Nephron progenitor cell (in vitro differentiated cells): ENCODE measurements at regions not wholly inside any gene's neighbourhood (a gene's known extent, or its start where the extent isn't known, plus 50 kb on each side); places are given as distances from the start of the nearest gene placed in this dataset.

ENCODE experiments used
- DNase-seq: peaks from one replicate; pipeline ENCODE4 v3.0.0; 2021
- H3K27ac Mint-ChIP-seq: 2 replicates; pipeline ENCODE4 v1.8.0; 2021; ENCODE audit warnings: mild to moderate bottlenecking, moderate library complexity, mixed read lengths
- H3K27me3 Mint-ChIP-seq: 2 replicates; pipeline ENCODE4 v1.8.0; 2021; ENCODE audit warnings: mild to moderate bottlenecking, low read depth, mixed read lengths; ENCODE audit not compliant: poor library complexity
- H3K36me3 Mint-ChIP-seq: 2 replicates; pipeline ENCODE4 v1.8.0; 2021; ENCODE audit warnings: low read depth, mixed read lengths
- H3K4me1 Mint-ChIP-seq: 2 replicates; pipeline ENCODE4 v1.8.0; 2021; ENCODE audit warnings: mixed read lengths
- H3K4me3 Mint-ChIP-seq: 2 replicates; pipeline ENCODE4 v1.8.0; 2021; ENCODE audit warnings: mild to moderate bottlenecking, moderate library complexity, mixed read lengths
- H3K9me3 Mint-ChIP-seq: 2 replicates; pipeline ENCODE4 v1.8.0; 2021; ENCODE audit warnings: mild to moderate bottlenecking, moderate library complexity, mixed read lengths
- CTCF ChIP-seq: fragments of 200-600 bp; sonication (generic); IDR thresholded peaks from 2 replicates; pipeline ENCODE4 v1.5.0; 2021; ENCODE audit warnings: antibody characterized with exemption

DNA sequence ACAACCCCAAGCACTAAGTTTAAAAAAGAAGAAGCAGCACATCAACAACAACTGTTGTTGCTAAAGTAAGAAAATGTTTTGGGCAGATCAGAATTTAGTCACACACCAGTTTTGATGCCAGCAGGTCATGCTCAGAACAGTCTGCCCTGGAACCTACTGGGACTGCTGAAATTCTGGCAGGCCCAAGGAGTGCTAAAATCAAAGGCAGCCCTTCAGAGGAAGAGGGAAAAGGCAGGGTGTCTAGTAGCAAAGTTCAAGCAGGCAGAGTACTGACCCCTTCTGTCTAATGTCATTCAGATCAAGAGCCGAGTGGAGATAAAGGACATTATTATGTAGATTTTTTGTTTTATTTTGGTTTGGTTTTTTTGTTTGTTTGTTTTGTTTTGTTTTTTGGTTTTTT is 96.6 kb upstream of the LOC128125822 start:
- no peaks in the 10 kb centered on the region for H3K9me3 Mint-ChIP-seq
- DNase-seq, result no peak
- no peak overlapping the region for H3K4me3 Mint-ChIP-seq
- H3K27ac Mint-ChIP-seq, result no peak overlapping the region
- TF ChIP-seq CTCF, result no peak
- H3K36me3 Mint-ChIP-seq, result no peaks in the 10 kb centered on the region
- no peaks in the 10 kb centered on the region for H3K27me3 Mint-ChIP-seq
- H3K4me1 Mint-ChIP-seq, result no peaks in the 10 kb centered on the region

- Mint-ChIP-seq H3K27ac (no peak overlapping the region), H3K9me3 (no peaks in the 10 kb centered on the region), H3K27me3 (no peaks in the 10 kb centered on the region), H3K4me3 (no peak overlapping the region), H3K4me1 (no peaks in the 10 kb centered on the region), H3K36me3 (no peaks in the 10 kb centered on the region)
- TF ChIP-seq CTCF, result no peak
- no peak for DNase-seq
These were observed 96.0 kb upstream of the LOC128125822 start for GRCh38 chr6:63476302-63476701.

- H3K27me3 Mint-ChIP-seq, result no peaks in the 10 kb centered on the region
- no peaks in the 10 kb centered on the region for H3K4me1 Mint-ChIP-seq
- no peak overlapping the region for H3K27ac Mint-ChIP-seq
- no peak for TF ChIP-seq CTCF
- no peaks in the 10 kb centered on the region for H3K9me3 Mint-ChIP-seq
- H3K4me3 Mint-ChIP-seq, result no peak overlapping the region
- DNase-seq, result no peak
- H3K36me3 Mint-ChIP-seq, result no peaks in the 10 kb centered on the region
These were observed 94.7 kb upstream of the LOC128125822 start for GRCh38 chr6:63477422-63478040.

DNA sequence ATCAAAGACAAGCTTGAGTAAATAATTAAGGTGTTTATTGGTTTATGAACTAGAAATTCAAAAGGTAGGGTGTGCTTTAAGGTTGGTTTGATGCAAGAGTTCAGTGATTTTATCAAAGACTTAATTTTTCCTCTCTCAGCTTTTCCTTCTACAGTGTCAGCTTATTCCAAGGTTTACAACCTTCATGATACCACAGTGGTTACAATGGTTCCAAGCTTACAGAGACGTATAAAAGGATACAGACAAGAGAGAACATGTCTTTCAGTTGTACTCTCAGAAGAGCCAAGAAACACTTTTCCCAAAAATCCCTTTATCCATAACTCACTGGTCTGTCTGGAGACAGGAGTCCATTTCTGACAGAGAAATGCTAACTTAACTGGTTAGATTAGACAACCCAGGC is 93.5 kb upstream of the LOC128125822 start:
- Mint-ChIP-seq H3K4me1 (no peaks in the 10 kb centered on the region), H3K27me3 (no peaks in the 10 kb centered on the region), H3K9me3 (no peaks in the 10 kb centered on the region), H3K36me3 (no peaks in the 10 kb centered on the region), H3K4me3 (no peak overlapping the region), H3K27ac (no peak overlapping the region)
- DNase-seq, result no peak
- TF ChIP-seq CTCF, result no peak

DNA sequence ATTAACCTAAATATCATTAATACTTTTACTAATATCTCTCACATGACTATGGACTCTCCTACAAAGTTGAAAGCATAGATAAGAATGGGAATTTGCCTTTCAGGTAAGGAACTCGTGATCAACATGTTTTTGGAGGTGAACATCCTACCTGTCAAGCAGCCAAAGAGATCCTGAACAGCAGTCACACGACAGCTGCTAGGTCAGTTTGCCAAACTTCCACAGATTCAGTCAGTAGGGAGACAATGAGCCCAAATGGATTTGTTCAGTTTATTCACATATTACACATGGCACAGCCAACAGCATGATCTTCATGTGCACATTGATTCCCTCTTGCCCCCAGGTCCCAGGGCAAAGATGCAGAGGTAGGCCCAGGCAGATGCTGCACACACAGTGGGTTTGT is 86.1 kb upstream of the LOC128125822 start:
- no peak overlapping the region for H3K27ac Mint-ChIP-seq
- no peaks in the 10 kb centered on the region for H3K36me3 Mint-ChIP-seq
- H3K4me1 Mint-ChIP-seq, result no peaks in the 10 kb centered on the region
- H3K9me3 Mint-ChIP-seq, result no peaks in the 10 kb centered on the region
- no peak overlapping the region for H3K4me3 Mint-ChIP-seq
- no peak for TF ChIP-seq CTCF
- peaks cover 5% of the 10 kb centered on the region for H3K27me3 Mint-ChIP-seq
- DNase-seq, result no peak

GRCh38 chr6:63487103-63487813 is 85.0 kb upstream of the LOC128125822 start:
- no peak overlapping the region for H3K27ac Mint-ChIP-seq
- H3K27me3 Mint-ChIP-seq, result peaks cover 7% of the 10 kb centered on the region
- no peak for TF ChIP-seq CTCF
- H3K36me3 Mint-ChIP-seq, result no peaks in the 10 kb centered on the region
- no peaks in the 10 kb centered on the region for H3K4me1 Mint-ChIP-seq
- no peak for DNase-seq
- H3K9me3 Mint-ChIP-seq, result no peaks in the 10 kb centered on the region
- no peak overlapping the region for H3K4me3 Mint-ChIP-seq
